Activated CD8-positive, alpha-beta T cell treated with anti-CD3 and anti-CD28 coated beads for 36 hours (primary cell): ENCODE measurements at regions not wholly inside any gene's neighbourhood (a gene's known extent, or its start where the extent isn't known, plus 50 kb on each side); places are given as distances from the start of the nearest gene placed in this dataset.

ENCODE experiments used
- ATAC-seq: fragments of 200-7000 bp; cut with Tn5 transposase; one replicate; pipeline ENCODE4 v1.10.0; 2021; ENCODE audit warnings: mild to moderate bottlenecking, moderate library complexity
- CTCF ChIA-PET: fragments of 350-600 bp; sonication (Branson Sonifier 250); formaldehyde crosslinking; loops from one replicate; lab custom pipeline; 2021; ENCODE audit warnings: antibody characterized with exemption; lab: Charles Lee
- POLR2A ChIA-PET: fragments of 350-600 bp; sonication (Branson Sonifier 250); formaldehyde crosslinking; loops from one replicate; lab custom pipeline; 2021; ENCODE audit warnings: antibody characterized with exemption; lab: Charles Lee
- DNase-seq: peaks from one replicate; pipeline ENCODE4 v3.0.0-alpha.2; 2020
- H3K27ac Mint-ChIP-seq: one replicate; pipeline ENCODE4 v1.8.0; 2021; ENCODE audit warnings: mild to moderate bottlenecking, mixed read lengths
- H3K27me3 Mint-ChIP-seq: one replicate; pipeline ENCODE4 v1.8.0; 2021; ENCODE audit warnings: mixed read lengths
- H3K36me3 Mint-ChIP-seq: one replicate; pipeline ENCODE4 v1.8.0; 2021; ENCODE audit warnings: low read depth, mixed read lengths
- H3K4me1 Mint-ChIP-seq: one replicate; pipeline ENCODE4 v1.8.0; 2021; ENCODE audit warnings: low read depth, mixed read lengths
- H3K4me3 Mint-ChIP-seq: one replicate; pipeline ENCODE4 v1.8.0; 2021; ENCODE audit warnings: mild to moderate bottlenecking, moderate library complexity, mixed read lengths
- H3K9me3 Mint-ChIP-seq: one replicate; pipeline ENCODE4 v1.8.0; 2021; ENCODE audit warnings: mixed read lengths
- intact Hi-C: fragments of 100-400 bp; cut with micrococcal nuclease; formaldehyde crosslinking; loops from one replicate; pipeline ENCODE4 v1.10.0; 2022
- TF ChIP-seq, protein P1 (sequence below): fragments of 200-600 bp; IDR thresholded peaks from one replicate; pipeline ENCODE4 v1.8.0; 2022; ENCODE audit warnings: antibody characterized with exemption, mild to moderate bottlenecking

DNA sequence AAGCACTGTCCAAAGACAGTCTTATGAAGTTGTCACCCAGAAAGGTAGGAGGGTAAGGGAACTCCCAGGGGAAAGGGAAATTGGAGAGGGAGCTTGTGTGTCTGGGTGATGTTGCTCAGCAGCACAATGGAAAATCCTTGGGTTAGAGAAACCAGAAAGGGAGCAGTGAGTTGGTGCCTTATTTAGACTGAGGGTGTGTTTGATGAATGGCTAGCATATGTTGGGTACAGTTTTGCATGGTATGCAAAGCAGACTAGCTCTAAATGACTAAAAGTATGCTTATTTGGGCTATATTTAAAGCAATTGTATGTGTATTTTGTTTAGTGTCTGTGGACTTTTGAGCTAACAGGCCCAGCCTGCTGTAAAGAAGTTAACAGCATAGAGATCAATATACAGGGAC lies 2884.6 kb upstream of the PCDH20 start:
- TF ChIP-seq, protein P1, sequence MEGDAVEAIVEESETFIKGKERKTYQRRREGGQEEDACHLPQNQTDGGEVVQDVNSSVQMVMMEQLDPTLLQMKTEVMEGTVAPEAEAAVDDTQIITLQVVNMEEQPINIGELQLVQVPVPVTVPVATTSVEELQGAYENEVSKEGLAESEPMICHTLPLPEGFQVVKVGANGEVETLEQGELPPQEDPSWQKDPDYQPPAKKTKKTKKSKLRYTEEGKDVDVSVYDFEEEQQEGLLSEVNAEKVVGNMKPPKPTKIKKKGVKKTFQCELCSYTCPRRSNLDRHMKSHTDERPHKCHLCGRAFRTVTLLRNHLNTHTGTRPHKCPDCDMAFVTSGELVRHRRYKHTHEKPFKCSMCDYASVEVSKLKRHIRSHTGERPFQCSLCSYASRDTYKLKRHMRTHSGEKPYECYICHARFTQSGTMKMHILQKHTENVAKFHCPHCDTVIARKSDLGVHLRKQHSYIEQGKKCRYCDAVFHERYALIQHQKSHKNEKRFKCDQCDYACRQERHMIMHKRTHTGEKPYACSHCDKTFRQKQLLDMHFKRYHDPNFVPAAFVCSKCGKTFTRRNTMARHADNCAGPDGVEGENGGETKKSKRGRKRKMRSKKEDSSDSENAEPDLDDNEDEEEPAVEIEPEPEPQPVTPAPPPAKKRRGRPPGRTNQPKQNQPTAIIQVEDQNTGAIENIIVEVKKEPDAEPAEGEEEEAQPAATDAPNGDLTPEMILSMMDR, result no peak
- ChIA-PET CTCF (no interaction called here), POLR2A (no interaction called here)
- H3K36me3 Mint-ChIP-seq, result no peaks in the 10 kb centered on the region
- H3K27me3 Mint-ChIP-seq, result no peaks in the 10 kb centered on the region
- H3K27ac Mint-ChIP-seq, result no peak overlapping the region
- ATAC-seq (no peak), DNase-seq (no peak)
- intact Hi-C loops, result no loop called here
- H3K4me3 Mint-ChIP-seq, result no peak overlapping the region
- no peaks in the 10 kb centered on the region for H3K4me1 Mint-ChIP-seq
- peaks cover 6% of the 10 kb centered on the region for H3K9me3 Mint-ChIP-seq

DNA sequence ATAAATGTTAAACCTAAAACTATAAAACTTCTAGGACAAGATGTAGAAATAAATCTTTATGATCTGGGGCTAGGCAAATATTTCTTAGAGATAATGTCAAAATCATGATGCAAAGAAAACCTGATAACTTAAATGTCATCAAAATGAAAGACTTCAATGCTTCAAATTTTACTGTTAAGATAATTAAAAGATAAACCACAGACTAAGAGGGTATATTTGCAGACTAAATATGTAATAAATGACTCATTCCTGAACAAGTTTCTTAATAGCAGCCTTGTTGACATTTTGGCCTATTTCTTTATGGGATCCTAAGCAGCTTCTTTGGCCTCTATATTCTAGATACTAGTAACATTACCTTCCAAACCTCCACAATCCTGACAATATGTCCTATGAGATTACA lies 2878.3 kb upstream of the PCDH20 start:
- CTCF ChIA-PET, result no interaction called here
- POLR2A ChIA-PET, result no interaction called here
- no peaks in the 10 kb centered on the region for H3K36me3 Mint-ChIP-seq

DNA sequence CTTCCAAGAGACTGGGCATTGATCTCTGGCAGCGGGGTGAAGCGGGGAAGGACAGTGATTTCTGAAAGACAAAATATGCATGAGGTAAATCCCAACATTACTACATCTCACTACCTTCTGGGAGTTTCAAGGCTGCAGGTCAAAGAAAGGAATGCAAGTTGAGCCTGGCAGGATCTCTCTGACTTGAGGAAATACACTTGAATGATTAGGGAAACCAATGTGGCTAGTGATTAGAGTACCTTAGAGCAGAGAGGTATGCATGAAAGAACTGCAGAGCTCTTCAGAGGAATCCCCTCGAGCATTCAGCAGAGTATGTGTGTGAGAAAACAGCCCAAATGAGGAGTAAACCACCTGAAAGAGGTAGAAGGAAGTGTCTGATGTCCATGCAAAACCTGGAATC lies 2874.1 kb upstream of the PCDH20 start:
- Mint-ChIP-seq H3K36me3 (no peaks in the 10 kb centered on the region), H3K27ac (no peak overlapping the region), H3K27me3 (no peaks in the 10 kb centered on the region), H3K9me3 (peaks cover 18% of the 10 kb centered on the region), H3K4me3 (no peak overlapping the region), H3K4me1 (no peaks in the 10 kb centered on the region)
- intact Hi-C loops, result no loop called here
- TF ChIP-seq, protein P1, result no peak
- CTCF ChIA-PET, result no interaction called here
- POLR2A ChIA-PET, result no interaction called here
- DNase-seq (no peak), ATAC-seq (no peak)

More for the DNA sequence above, 2878.3 kb upstream of the PCDH20 start:
- no peak overlapping the region for H3K4me3 Mint-ChIP-seq
- intact Hi-C loops, result no loop called here
- H3K4me1 Mint-ChIP-seq, result no peaks in the 10 kb centered on the region
- DNase-seq (no peak), ATAC-seq (no peak)
- no peak overlapping the region for H3K27ac Mint-ChIP-seq
- H3K9me3 Mint-ChIP-seq, result peaks cover 18% of the 10 kb centered on the region
- TF ChIP-seq, protein P1, result no peak
- no peaks in the 10 kb centered on the region for H3K27me3 Mint-ChIP-seq

DNA sequence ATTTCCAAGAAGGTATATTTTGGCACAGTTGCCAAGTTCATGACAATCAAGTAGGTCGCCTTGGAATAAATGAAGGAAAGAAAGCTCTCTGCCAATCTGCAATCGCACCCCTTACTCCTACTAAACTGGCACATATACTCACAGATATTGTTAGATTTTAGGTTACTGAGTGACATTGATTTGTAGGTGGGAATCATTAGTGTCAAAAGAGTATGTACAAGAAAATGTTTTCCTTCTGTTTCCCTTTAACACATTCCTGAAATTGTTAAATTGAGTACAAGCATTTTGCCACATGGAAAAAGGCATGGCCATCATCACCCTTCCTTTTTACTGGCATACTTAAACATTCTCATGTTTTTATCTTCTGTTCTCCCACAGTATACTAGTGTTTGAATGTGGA lies 2868.3 kb upstream of the PCDH20 start:
- Mint-ChIP-seq H3K27me3 (no peaks in the 10 kb centered on the region), H3K9me3 (peaks cover 16% of the 10 kb centered on the region), H3K27ac (no peak overlapping the region), H3K36me3 (no peaks in the 10 kb centered on the region), H3K4me1 (no peaks in the 10 kb centered on the region), H3K4me3 (no peak overlapping the region)
- ChIA-PET CTCF (no interaction called here), POLR2A (no interaction called here)
- intact Hi-C loops, result no loop called here
- TF ChIP-seq, protein P1, result no peak
- ATAC-seq (no peak), DNase-seq (no peak)

DNA sequence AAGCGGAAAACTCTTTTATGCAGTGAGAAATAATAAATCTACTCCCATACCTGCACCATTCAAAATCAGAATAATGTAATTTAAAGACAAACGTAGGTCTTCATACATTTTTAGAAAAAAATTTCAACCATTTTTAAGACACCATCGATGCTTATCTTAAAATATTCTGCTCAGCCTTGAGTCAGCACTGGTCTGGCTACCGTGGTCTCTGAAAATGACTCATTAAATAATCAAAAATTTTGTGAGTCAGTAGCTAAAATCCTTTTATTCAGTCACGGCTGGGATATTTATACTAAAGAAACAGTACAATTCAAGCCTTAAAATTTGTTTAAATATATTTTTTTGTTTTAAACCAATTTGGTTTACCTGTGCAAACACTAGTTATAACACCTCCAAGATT lies 2862.8 kb upstream of the PCDH20 start:
- no peaks in the 10 kb centered on the region for H3K4me1 Mint-ChIP-seq
- TF ChIP-seq, protein P1, result no peak
- intact Hi-C loops, result no loop called here
- no peaks in the 10 kb centered on the region for H3K36me3 Mint-ChIP-seq
- no peak overlapping the region for H3K27ac Mint-ChIP-seq
- H3K4me3 Mint-ChIP-seq, result no peak overlapping the region
- CTCF ChIA-PET, result no interaction called here
- POLR2A ChIA-PET, result interaction anchor here (0.6 kb wide), 1 partner anchor 701 kb away, joined by 3 read pairs; no protein-coding TSS in a partner anchor
- ATAC-seq (no peak), DNase-seq (no peak)
- H3K9me3 Mint-ChIP-seq, result peaks cover 10% of the 10 kb centered on the region
- H3K27me3 Mint-ChIP-seq, result no peaks in the 10 kb centered on the region
